Astrocyte of the cerebellum (primary cell): ENCODE measurements at regions not wholly inside any gene's neighbourhood (a gene's known extent, or its start where the extent isn't known, plus 50 kb on each side); places are given as distances from the start of the nearest gene placed in this dataset.

Experiments used
- DNase-seq: peaks from one replicate; pipeline ENCODE4 v3.0.0-alpha.2; 2011; ENCODE audit warnings: low read depth
- H3K4me3 ChIP-seq: 2 replicates; pipeline ENCODE4 v1.5.1; 2011; ENCODE audit warnings: mild to moderate bottlenecking, low read depth, low read length, moderate library complexity
- in situ Hi-C: cut with HindIII; loops from 2 replicates; pipeline ENCODE4 v1.10.0; 2017; ENCODE audit warnings: low sequenced_read_pairs
- TF ChIP-seq, protein P1 (sequence below): IDR thresholded peaks from 2 replicates; pipeline ENCODE4 v1.5.1; 2012; ENCODE audit warnings: low read length, low read depth, moderate library complexity, mild to moderate bottlenecking; ENCODE audit errors: missing control alignments

DNA sequence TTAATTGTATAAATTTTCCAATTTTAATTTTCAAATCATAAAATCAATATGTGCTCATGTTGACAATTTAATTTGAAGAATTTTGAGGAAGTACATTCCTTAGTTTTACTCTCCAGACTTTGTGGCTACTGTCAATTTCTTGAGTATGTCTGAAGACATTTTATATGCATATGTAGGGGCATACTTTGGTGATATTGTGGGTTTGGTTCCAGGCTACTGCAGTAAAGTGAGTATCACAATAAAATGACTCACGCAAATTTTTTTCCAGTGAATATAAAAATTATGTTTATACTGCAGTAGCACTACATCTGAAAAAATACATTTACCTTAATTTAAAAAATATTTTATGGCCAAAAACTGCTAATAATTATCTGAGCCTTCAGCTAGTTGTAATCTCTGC lies 123.2 kb upstream of the PLCL2 start:
- no peak overlapping the region for H3K4me3 ChIP-seq
- in situ Hi-C loops = no loop called here
- TF ChIP-seq, protein P1, sequence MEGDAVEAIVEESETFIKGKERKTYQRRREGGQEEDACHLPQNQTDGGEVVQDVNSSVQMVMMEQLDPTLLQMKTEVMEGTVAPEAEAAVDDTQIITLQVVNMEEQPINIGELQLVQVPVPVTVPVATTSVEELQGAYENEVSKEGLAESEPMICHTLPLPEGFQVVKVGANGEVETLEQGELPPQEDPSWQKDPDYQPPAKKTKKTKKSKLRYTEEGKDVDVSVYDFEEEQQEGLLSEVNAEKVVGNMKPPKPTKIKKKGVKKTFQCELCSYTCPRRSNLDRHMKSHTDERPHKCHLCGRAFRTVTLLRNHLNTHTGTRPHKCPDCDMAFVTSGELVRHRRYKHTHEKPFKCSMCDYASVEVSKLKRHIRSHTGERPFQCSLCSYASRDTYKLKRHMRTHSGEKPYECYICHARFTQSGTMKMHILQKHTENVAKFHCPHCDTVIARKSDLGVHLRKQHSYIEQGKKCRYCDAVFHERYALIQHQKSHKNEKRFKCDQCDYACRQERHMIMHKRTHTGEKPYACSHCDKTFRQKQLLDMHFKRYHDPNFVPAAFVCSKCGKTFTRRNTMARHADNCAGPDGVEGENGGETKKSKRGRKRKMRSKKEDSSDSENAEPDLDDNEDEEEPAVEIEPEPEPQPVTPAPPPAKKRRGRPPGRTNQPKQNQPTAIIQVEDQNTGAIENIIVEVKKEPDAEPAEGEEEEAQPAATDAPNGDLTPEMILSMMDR = no peak
- no peak for DNase-seq

DNA sequence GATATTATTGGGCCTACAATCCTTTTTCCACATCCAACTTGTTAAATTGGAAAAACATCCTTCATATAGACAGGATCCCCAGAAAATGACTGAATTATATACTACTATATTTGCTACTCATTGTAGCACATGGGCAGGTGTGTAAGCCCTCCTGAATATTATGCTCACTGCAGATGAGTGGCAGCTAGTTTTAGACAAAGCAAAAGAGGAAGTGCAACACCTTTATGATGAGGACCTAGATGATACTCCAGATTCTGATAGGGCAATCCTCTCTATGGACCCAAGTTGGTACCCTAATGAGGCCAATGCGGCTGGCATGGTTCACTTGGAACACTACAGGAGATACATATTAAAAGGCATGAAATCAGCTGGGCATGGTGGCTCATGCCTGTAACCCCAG lies 119.1 kb upstream of the PLCL2 start:
- in situ Hi-C loops = no loop called here

DNA sequence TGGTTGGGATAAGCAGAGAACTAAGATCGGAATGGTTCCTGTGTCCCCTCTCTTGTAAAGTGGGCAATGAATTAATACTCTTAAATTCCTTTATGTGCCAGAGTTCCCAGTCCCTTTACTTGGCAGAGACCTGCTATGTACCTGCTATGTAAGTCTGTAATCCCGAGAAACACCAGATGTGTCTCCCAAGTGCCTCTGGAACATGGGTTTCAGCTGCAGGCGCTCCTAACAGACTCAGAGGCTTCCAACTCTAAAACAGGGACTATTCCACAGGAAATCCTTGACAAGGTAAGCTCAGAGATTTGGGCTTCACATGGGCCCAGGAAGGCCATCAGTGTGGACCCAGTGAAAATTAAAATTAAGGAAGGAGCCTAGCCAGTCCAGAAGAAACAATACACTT lies 117.7 kb upstream of the PLCL2 start:
- H3K4me3 ChIP-seq = no peak overlapping the region
- no peak for DNase-seq
- TF ChIP-seq, protein P1 = no peak
- in situ Hi-C loops = no loop called here

More for the DNA sequence above, 119.1 kb upstream of the PLCL2 start:
- DNase-seq = no peak
- TF ChIP-seq, protein P1 = no peak
- no peak overlapping the region for H3K4me3 ChIP-seq

DNA sequence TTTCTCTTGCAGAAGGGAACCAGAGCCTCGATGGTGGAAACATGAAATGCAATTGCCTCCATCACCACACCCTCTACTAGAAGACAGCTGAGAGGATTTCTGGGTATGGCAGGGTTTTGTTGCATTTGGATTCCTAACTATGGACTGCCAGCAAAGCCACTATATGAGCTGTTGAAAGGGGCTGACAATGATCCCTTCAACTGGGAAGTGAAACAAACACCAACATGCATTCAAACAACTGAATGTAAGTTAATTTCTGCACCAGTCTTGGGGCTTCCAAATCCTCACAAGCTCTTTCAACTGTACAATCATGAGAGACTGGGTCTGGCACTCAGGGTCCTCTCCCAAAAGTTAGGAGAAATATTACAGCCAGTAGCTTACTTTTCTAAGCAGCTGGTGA lies 116.7 kb upstream of the PLCL2 start:
- TF ChIP-seq, protein P1 = no peak
- no peak for DNase-seq
- in situ Hi-C loops = no loop called here
- no peak overlapping the region for H3K4me3 ChIP-seq

DNA sequence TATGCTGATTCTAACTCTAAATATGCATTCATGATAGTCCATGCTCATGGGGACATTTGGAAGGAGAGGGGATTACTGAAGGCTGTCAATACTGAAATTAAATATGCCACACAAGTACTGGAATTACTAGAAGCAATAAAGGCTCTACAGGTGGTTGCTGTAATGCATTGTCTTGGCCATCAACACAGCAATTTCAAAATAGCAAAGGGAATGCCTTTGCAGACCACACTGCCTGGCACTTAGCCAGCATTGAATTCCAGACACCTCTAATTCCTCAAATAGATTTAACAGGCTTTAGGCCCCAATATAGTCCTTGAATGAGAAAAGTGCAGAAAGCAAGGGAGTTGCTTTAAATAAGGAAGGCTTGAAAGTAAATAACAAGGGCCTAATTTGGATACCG lies 115.8 kb upstream of the PLCL2 start:
- TF ChIP-seq, protein P1 = no peak
- H3K4me3 ChIP-seq = no peak overlapping the region
- peak; percentile 66 for DNase-seq
- in situ Hi-C loops = no loop called here

DNA sequence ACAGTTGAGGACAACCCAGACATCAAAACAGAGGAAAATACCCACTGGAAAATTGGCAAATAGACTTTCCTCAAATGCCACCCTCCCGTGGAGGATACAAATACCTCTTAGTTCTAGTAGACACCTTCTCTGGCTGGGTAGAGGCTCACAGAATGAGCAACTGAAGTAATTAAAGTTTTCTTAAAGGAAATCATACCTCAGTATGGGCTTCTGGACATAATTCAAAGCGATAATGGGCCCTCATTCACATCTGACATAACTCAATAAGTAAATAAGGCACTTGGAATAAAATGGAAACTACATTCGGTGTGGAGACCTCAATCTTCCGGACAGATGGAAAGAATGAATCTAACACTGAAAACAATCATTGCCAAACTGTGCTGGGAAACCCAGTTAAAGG lies 115.2 kb upstream of the PLCL2 start:
- DNase-seq = no peak
- in situ Hi-C loops = no loop called here
- TF ChIP-seq, protein P1 = no peak
- no peak overlapping the region for H3K4me3 ChIP-seq

DNA sequence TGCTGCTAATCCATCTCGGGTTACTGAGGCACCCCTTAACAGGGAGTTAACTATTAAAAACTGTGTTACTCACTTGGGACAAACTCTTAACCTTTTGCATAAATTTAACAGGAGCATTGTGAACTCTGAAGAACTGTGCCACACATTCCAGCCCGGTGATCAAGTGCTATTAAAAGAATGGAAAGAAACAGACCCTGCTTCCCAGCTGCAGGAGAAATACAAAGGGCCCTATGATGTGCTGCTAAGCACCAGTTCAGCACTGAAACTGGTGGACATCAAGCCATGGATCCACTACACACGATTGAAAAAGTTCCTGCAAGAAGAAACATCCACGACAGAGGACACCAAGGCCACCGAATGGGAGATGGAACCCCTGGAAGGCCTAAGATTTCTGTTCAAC lies 114.7 kb upstream of the PLCL2 start:
- in situ Hi-C loops = no loop called here
- no peak overlapping the region for H3K4me3 ChIP-seq
- TF ChIP-seq, protein P1 = no peak
- DNase-seq = no peak
